D721Med (cell line): ENCODE measurements at regions not wholly inside any gene's neighbourhood (a gene's known extent, or its start where the extent isn't known, plus 50 kb on each side); places are given as distances from the start of the nearest gene placed in this dataset.

ENCODE experiments used
- DNase-seq: peaks from one replicate; pipeline ENCODE4 v3.0.0; 2011; ENCODE audit warnings: low spot score; ENCODE audit not compliant: insufficient read length
- FAIRE-seq: peaks from 2 replicates; lab custom pipeline; 2011; peaks lifted over from hg19 to GRCh38; lab: Jason Lieb, UNC
- CTCF ChIP-seq: IDR thresholded peaks from 2 replicates; pipeline ENCODE4 v1.5.1; 2012; ENCODE audit warnings: mild to moderate bottlenecking, control low read depth; ENCODE audit not compliant: insufficient read depth; ENCODE audit errors: missing control alignments

- DNase-seq (no peak), FAIRE-seq (no peak)
- no peak for TF ChIP-seq CTCF
These were observed 657.7 kb downstream of the TMEM182 start for GRCh38 chr2:103419506-103419905.

GRCh38 chr2:103423100-103423499, 661.3 kb downstream of the TMEM182 start:
- DNase-seq (no peak), FAIRE-seq (no peak)
- TF ChIP-seq CTCF, result no peak

GRCh38 chr2:103427567-103427966, 665.7 kb downstream of the TMEM182 start:
- FAIRE-seq (no peak), DNase-seq (no peak)
- no peak for TF ChIP-seq CTCF

- FAIRE-seq (no peak), DNase-seq (no peak)
- no peak for TF ChIP-seq CTCF
These were observed 668.4 kb downstream of the TMEM182 start for GRCh38 chr2:103430191-103430590.

- TF ChIP-seq CTCF, result no peak
- FAIRE-seq (no peak), DNase-seq (no peak)
These were observed 673.2 kb downstream of the TMEM182 start for GRCh38 chr2:103435010-103435409.

GRCh38 chr2:103437161-103437560, 675.3 kb downstream of the TMEM182 start:
- TF ChIP-seq CTCF, result no peak
- FAIRE-seq, result no peak

GRCh38 chr2:103445347-103445746, 683.5 kb downstream of the TMEM182 start:
- DNase-seq (no peak), FAIRE-seq (no peak)
- TF ChIP-seq CTCF, result no peak

More at GRCh38 chr2:103437161-103437560, 675.3 kb downstream of the TMEM182 start:
- no peak for DNase-seq
